Neuronal stem cell (in vitro differentiated cells): ENCODE measurements at regions not wholly inside any gene's neighbourhood (a gene's known extent, or its start where the extent isn't known, plus 50 kb on each side); places are given as distances from the start of the nearest gene placed in this dataset.

Experiments
- DNase-seq: peaks from one replicate; pipeline ENCODE4 v3.0.0-alpha.2; 2013; ENCODE audit warnings: low spot score
- H2AFZ ChIP-seq: one replicate; pipeline ENCODE4 v1.6.1; 2013; ENCODE audit warnings: mild to moderate bottlenecking, low read length, inconsistent platforms
- H2AK5ac ChIP-seq: 2 replicates; pipeline ENCODE4 v1.6.1; 2013; ENCODE audit warnings: low read depth, mild to moderate bottlenecking, inconsistent platforms, low read length, moderate library complexity, mixed read lengths
- H2BK120ac ChIP-seq: 2 replicates; pipeline ENCODE4 v1.6.1; 2013; ENCODE audit warnings: low read depth, mild to moderate bottlenecking, inconsistent platforms, low read length, moderate library complexity, mixed read lengths
- H2BK12ac ChIP-seq: one replicate; pipeline ENCODE4 v1.6.1; 2013; ENCODE audit warnings: low read length, inconsistent platforms
- H2BK15ac ChIP-seq: 2 replicates; pipeline ENCODE4 v1.6.1; 2013; ENCODE audit warnings: mild to moderate bottlenecking, low read length, inconsistent platforms, mixed read lengths
- H2BK5ac ChIP-seq: one replicate; pipeline ENCODE4 v1.6.1; 2013; ENCODE audit warnings: inconsistent platforms, mild to moderate bottlenecking, low read length, moderate library complexity
- H3K14ac ChIP-seq: one replicate; pipeline ENCODE4 v1.6.1; 2013; ENCODE audit warnings: low read length, inconsistent platforms
- H3K18ac ChIP-seq: 2 replicates; pipeline ENCODE4 v1.6.1; 2013; ENCODE audit warnings: low read length, inconsistent platforms
- H3K23ac ChIP-seq: 2 replicates; pipeline ENCODE4 v1.6.1; 2013; ENCODE audit warnings: low read depth, mild to moderate bottlenecking, mixed read lengths, low read length, inconsistent platforms; ENCODE audit not compliant: poor library complexity
- H3K27ac ChIP-seq: replicated peaks from 3 replicates; pipeline ENCODE4 v1.5.1; 2013; ENCODE audit warnings: low read length, inconsistent platforms
- H3K27me3 ChIP-seq, 3 experiments: 2 replicates each; pipeline ENCODE4 v1.6.1; 2013; ENCODE audit warnings: low read length in 3 of 3, mild to moderate bottlenecking in 2 of 3, inconsistent platforms in 1 of 3, low read depth in 1 of 3, mixed read lengths in 1 of 3, moderate library complexity in 1 of 3; ENCODE audit not compliant: control insufficient read depth in 3 of 3, insufficient read depth in 3 of 3
- H3K36me3 ChIP-seq, 2 donors: replicated peaks in 1 of 2; 2 replicates each; pipeline ENCODE4 v1.6.1; 2013; ENCODE audit warnings: low read length in 2 of 2; ENCODE audit not compliant: control insufficient read depth in 2 of 2, insufficient read depth in 2 of 2
- H3K4ac ChIP-seq: 2 replicates; pipeline ENCODE4 v1.6.1; 2013; ENCODE audit warnings: inconsistent platforms, mild to moderate bottlenecking, low read length, moderate library complexity
- H3K4me1 ChIP-seq, 2 donors: 1 replicate in 1 of 2; 2 replicates in 1 of 2; pipeline ENCODE4 v1.6.1; 2013; ENCODE audit warnings: low read length in 2 of 2, low read depth in 1 of 2; ENCODE audit not compliant: control insufficient read depth in 2 of 2, insufficient read depth in 1 of 2
- H3K4me2 ChIP-seq: one replicate; pipeline ENCODE4 v1.6.1; 2013; ENCODE audit warnings: mild to moderate bottlenecking, low read length, inconsistent platforms; ENCODE audit not compliant: insufficient read depth, poor library complexity, severe bottlenecking
- H3K4me3 ChIP-seq, 2 donors: 2 replicates each; pipeline ENCODE4 v1.5.1; 2013; ENCODE audit warnings: low read length in 2 of 2, mild to moderate bottlenecking in 2 of 2, inconsistent platforms in 1 of 2, moderate library complexity in 1 of 2
- H3K79me1 ChIP-seq: one replicate; pipeline ENCODE4 v1.6.1; 2013; ENCODE audit warnings: low read depth, mild to moderate bottlenecking, inconsistent platforms, low read length, moderate library complexity
- H3K9ac ChIP-seq: one replicate; pipeline ENCODE4 v1.6.1; 2013; ENCODE audit warnings: mild to moderate bottlenecking, low read depth, low read length, inconsistent platforms; ENCODE audit not compliant: poor library complexity
- H3K9me3 ChIP-seq, 2 donors: replicated peaks in 1 of 2; 2 replicates each; pipeline versions ENCODE3 to v1.6.1; 2013; ENCODE audit warnings: low read length in 2 of 2, mild to moderate bottlenecking in 2 of 2, inconsistent platforms in 1 of 2, low read depth in 1 of 2, mixed read lengths in 1 of 2, moderate library complexity in 1 of 2; ENCODE audit not compliant: control insufficient read depth in 2 of 2, insufficient read depth in 1 of 2
- H4K8ac ChIP-seq: one replicate; pipeline ENCODE4 v1.6.1; 2013; ENCODE audit warnings: low read depth, mild to moderate bottlenecking, inconsistent platforms, low read length, moderate library complexity
- H4K91ac ChIP-seq: one replicate; pipeline ENCODE4 v1.6.1; 2013; ENCODE audit warnings: low read length, low read depth, mild to moderate bottlenecking, inconsistent platforms; ENCODE audit not compliant: poor library complexity
- WGBS, 2 donors: extraction: QIAGEN DNeasy Blood & Tissue Kit; methylation state at CpG; one replicate each; pipeline ENCODE4 v1.1.7; 2013; ENCODE audit warnings: missing lambda C conversion rate in 2 of 2, mixed read lengths in 1 of 2; ENCODE audit not compliant: insufficient read length in 2 of 2, insufficient replicate concordance in 1 of 2; ENCODE audit errors: extremely low coverage in 2 of 2; 5-methylcytosine and 5-hydroxymethylcytosine counted together

- H3K36me3 ChIP-seq = no peaks in the 10 kb centered on the region
- no peak overlapping the region for H3K18ac ChIP-seq
- no CpG with 5 or more reads among the region's 2 CpGs for WGBS, 2 donors
- no peak overlapping the region for H3K14ac ChIP-seq
- H2BK15ac ChIP-seq = no peak overlapping the region
- H3K4ac ChIP-seq = no peak overlapping the region
- no peaks in the 10 kb centered on the region for H3K27me3 ChIP-seq
- DNase-seq = no peak
- H3K4me2 ChIP-seq = no peak overlapping the region
- H3K4me3 ChIP-seq = no peak overlapping the region
- no peaks in the 10 kb centered on the region for H3K9me3 ChIP-seq
- H2AK5ac ChIP-seq = no peak overlapping the region
- no peak overlapping the region for H4K8ac ChIP-seq
- no peak overlapping the region for H3K27ac ChIP-seq
- no peak overlapping the region for H3K9ac ChIP-seq
- no peak overlapping the region for H2BK120ac ChIP-seq
- H2AFZ ChIP-seq = no peak overlapping the region
- H2BK12ac ChIP-seq = no peak overlapping the region
- H3K23ac ChIP-seq = no peak overlapping the region
- H4K91ac ChIP-seq = no peak overlapping the region
- H3K79me1 ChIP-seq = no peaks in the 10 kb centered on the region
- no peaks in the 10 kb centered on the region for H3K4me1 ChIP-seq
- H2BK5ac ChIP-seq = no peak overlapping the region
Observed at GRCh38 chr6:40274058-40274457, 313.1 kb downstream of the LRFN2 start.

- Histone ChIP-seq H3K27me3 (no peaks in the 10 kb centered on the region), H2AK5ac (no peak overlapping the region), H2AFZ (no peak overlapping the region), H3K23ac (no peak overlapping the region), H2BK120ac (no peak overlapping the region), H2BK15ac (no peak overlapping the region), H2BK12ac (no peak overlapping the region), H2BK5ac (no peak overlapping the region), H4K91ac (no peak overlapping the region), H3K4me1 (peaks cover 0 to 3% of the 10 kb centered on the region in 2 donors), H3K18ac (no peak overlapping the region), H3K27ac (no peak overlapping the region), H3K4me3 (no peak overlapping the region), H3K4ac (no peak overlapping the region), H4K8ac (no peak overlapping the region), H3K4me2 (no peak overlapping the region), H3K9me3 (no peaks in the 10 kb centered on the region), H3K36me3 (no peaks in the 10 kb centered on the region), H3K9ac (no peak overlapping the region), H3K79me1 (no peaks in the 10 kb centered on the region), H3K14ac (no peak overlapping the region)
- no peak for DNase-seq
- no CpG with 5 or more reads among the region's 5 CpGs for WGBS, 2 donors
Observed at GRCh38 chr6:40268614-40269013, 318.6 kb downstream of the LRFN2 start.

GRCh38 chr6:40268166-40268565 lies 319.0 kb downstream of the LRFN2 start:
- Histone ChIP-seq H3K23ac (no peak overlapping the region), H3K27ac (no peak overlapping the region)
- no CpG with 5 or more reads among the region's 2 CpGs for WGBS, 2 donors

DNA sequence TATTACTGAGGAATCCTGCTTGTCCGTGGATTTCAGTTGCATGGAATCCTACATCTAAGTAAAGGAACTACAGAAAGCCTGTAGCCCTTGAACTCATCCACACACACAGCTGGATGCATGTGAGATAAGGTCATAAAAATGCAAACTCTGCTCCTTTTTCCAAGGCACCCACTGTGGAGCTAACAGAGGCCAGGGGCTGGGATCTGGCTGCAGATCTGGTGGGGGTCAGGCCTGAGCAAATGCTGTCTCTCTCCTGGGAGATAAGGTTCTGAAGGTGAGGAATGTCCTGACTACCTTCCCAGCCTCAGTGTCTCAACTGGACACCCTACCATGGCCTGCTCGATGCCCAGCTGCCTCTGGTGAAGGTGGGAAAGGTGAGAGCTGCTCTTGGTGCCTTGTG lies 321.5 kb downstream of the LRFN2 start:
- Histone ChIP-seq H2AK5ac (no peak overlapping the region), H3K18ac (no peak overlapping the region), H3K23ac (peak overlapping the region; percentile 32), H2BK5ac (no peak overlapping the region), H3K4ac (no peak overlapping the region), H3K9me3 (no peaks in the 10 kb centered on the region), H3K27ac (no peak overlapping the region), H2BK12ac (no peak overlapping the region), H3K4me3 (no peak overlapping the region), H2BK15ac (no peak overlapping the region), H4K8ac (no peak overlapping the region), H3K9ac (no peak overlapping the region), H2AFZ (no peak overlapping the region), H3K14ac (no peak overlapping the region), H2BK120ac (no peak overlapping the region), H4K91ac (no peak overlapping the region), H3K4me2 (no peak overlapping the region), H3K79me1 (no peaks in the 10 kb centered on the region), H3K4me1 (peaks cover 0 to 3% of the 10 kb centered on the region in 2 donors), H3K27me3 (no peaks in the 10 kb centered on the region), H3K36me3 (no peaks in the 10 kb centered on the region)
- WGBS, 2 donors = no CpG with 5 or more reads among the region's 2 CpGs
- DNase-seq = no peak

More at GRCh38 chr6:40268166-40268565, 319.0 kb downstream of the LRFN2 start:
- no peak overlapping the region for H3K14ac ChIP-seq
- no peak overlapping the region for H3K18ac ChIP-seq
- no peaks in the 10 kb centered on the region for H3K27me3 ChIP-seq
- H4K8ac ChIP-seq = no peak overlapping the region
- H2BK12ac ChIP-seq = no peak overlapping the region
- no peak overlapping the region for H2BK5ac ChIP-seq
- no peak overlapping the region for H3K9ac ChIP-seq
- no peaks in the 10 kb centered on the region for H3K79me1 ChIP-seq
- no peak overlapping the region for H4K91ac ChIP-seq
- no peak overlapping the region for H3K4ac ChIP-seq
- no peak overlapping the region for H3K4me3 ChIP-seq
- no peak overlapping the region for H2AFZ ChIP-seq
- H2BK15ac ChIP-seq = no peak overlapping the region
- H3K9me3 ChIP-seq = no peaks in the 10 kb centered on the region
- peaks cover 0 to 3% of the 10 kb centered on the region in 2 donors for H3K4me1 ChIP-seq
- no peak for DNase-seq
- no peak overlapping the region for H3K4me2 ChIP-seq
- H3K36me3 ChIP-seq = no peaks in the 10 kb centered on the region
- no peak overlapping the region for H2BK120ac ChIP-seq
- no peak overlapping the region for H2AK5ac ChIP-seq
